Posterior cingulate gyrus (tissue), 11 donors: ENCODE measurements at regions not wholly inside any gene's neighbourhood (a gene's known extent, or its start where the extent isn't known, plus 50 kb on each side); places are given as distances from the start of the nearest gene placed in this dataset.

Source experiments
- DNase-seq, 10 donors: peaks; one replicate each; pipeline versions ENCODE4 v3.0.0 to v3.0.0-alpha.2; 2020 to 2021; ENCODE audit warnings: mixed read lengths in 3 of 10
- intact Hi-C: fragments of 100-400 bp; cut with DNase I; formaldehyde crosslinking; loops from one replicate; pipeline ENCODE4 v1.15.1; 2023

DNA sequence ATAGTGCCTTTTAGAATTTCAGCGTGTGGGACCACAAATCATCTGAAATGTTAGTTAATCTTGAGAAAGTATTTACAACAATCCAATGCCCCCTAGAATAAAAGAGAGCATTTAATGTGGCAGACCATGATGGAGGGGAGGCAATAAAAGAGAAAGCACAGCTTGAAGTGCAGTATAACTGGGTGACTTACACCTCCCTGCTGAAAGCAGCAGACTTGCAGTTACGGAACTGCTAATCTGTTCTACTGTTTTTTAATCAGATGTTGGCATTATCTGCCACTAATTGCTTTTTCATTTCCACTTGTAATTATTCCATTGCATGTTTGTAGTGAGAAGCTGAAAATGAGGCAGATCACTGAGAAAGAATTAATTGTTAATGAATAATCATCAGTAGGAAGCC is 130.5 kb upstream of the ITGA4 start:
- DNase-seq = no peak
- intact Hi-C loops = no loop called here

DNA sequence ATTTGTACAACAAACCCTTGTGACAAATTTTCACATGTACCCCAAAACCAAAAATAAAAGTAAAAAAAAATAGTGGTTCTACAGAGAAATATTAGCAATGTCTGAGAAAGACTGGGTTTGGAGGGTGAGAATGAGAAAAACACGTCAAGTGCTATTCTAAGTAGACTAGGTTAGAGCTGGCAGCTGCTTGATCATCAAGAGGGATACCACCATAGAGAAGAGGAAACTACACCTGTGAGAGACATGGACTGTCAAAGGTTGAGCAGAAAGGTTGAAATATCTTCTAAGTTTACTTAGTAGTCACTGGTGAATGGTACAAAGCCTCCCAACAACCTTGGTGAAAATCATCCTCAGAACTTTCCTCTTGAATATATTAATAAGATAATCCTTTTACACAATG is 126.9 kb upstream of the ITGA4 start:
- no peak for DNase-seq
- intact Hi-C loops = no loop called here

DNA sequence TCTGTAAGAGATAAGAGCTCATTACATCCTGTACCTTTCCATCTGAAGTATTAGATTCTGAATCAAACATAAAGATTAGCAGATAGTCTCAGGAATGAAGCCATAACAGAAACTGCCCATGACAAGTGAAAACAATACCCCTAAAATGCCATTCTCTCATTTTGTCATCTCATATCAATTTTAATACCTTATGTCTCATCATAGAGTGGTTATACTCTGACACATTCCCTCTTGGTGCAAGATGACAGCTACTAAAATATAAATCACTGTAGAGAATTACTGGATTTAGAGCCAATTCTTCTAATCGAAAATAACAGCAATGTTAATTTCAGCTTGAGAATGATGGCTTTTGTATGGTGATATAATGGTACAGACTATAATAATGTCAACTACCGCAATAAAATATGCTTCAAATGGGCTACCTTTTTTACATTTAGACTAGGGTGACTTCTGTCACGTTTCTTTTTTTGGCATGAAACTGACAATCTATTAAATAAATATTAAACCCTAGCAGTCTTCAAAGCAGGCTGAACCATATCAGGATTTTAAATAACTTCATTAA is 125.1 kb upstream of the ITGA4 start:
- intact Hi-C loops = no loop called here
- no peak for DNase-seq

DNA sequence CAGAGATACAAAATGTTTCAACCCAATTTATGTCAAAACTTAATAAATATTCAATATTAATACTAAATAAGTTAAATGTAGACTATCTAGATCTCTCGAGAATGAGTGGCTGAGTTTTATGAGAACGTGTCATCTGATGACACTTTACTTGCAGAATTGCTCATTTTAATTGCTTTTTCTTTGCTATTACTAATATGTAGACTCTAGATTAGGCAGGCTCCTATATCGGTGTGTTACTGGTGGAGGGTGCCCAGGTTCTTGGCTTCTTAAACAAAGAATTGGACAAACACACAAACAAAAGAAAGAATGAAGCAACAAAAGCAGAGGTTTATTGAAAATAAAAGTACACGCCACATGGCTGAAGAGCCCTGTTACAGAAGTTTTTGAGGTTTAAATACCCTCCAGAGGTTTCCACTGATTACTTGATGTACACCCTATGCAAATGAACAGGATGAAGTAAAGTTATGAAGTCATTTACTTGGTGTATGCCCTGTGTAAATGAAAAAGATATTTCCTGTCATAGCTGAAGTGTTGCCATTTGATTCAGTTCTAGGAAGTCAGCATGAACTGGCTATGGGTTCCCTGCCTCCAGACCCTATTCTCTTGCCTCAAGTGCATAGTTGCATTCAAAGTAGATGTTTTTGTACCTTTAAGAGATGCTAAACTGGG is 122.9 kb upstream of the ITGA4 start:
- intact Hi-C loops = no loop called here

DNA sequence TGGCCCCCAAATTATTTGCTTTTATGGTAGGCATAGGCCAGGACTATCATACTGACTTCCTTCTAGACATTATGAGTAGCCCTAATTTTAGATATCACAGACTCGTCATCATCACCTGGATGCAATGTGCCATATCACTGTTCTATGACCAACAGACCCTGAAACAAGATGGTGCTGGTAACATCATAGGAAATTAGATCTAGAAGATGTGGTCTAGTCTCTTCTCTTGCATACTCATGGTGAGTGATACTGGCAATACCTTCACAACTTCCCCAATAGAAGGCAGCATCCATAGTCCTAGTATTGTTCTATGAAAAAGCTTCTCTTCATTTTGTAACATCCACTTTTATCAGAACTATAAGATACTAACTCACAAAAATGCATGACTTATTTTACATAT is 116.3 kb upstream of the ITGA4 start:
- no peak for DNase-seq
- intact Hi-C loops = no loop called here

More for the DNA sequence above, 122.9 kb upstream of the ITGA4 start:
- no peak for DNase-seq

DNA sequence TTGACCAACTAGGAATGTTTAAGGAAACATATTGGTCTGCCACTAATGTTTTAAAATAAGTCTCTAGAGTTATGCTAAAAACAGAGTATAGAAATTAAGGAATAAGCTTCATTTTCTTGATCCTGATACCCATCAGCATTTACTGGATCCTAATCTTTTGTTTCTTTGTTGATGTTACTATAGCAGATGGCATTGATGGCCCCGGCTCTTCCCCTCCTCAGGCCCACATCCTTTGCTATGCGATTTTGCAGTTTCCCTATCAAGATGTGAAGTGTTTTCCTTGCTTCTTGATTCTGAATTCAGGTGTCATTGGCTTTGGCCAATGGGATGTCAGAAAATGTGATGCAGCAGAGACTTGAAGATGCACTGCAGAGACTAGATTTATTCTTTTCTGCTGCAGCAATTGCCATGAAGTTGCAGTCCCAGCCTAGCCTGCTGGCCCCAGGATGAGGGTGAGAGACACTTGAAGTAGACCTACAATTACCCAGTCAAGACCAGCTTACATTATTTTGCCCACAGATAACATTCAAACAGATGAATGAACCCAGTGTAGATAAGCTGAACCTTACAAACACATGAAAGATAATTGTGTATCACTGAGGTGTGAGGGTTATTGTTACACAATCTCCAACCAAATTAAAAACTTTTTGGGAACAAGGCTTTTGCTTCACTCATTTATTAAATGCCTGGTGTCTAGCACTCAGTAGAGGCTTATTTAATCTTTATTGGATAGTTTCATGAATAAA is 115.2 kb upstream of the ITGA4 start:
- intact Hi-C loops = no loop called here
- DNase-seq = no peak

DNA sequence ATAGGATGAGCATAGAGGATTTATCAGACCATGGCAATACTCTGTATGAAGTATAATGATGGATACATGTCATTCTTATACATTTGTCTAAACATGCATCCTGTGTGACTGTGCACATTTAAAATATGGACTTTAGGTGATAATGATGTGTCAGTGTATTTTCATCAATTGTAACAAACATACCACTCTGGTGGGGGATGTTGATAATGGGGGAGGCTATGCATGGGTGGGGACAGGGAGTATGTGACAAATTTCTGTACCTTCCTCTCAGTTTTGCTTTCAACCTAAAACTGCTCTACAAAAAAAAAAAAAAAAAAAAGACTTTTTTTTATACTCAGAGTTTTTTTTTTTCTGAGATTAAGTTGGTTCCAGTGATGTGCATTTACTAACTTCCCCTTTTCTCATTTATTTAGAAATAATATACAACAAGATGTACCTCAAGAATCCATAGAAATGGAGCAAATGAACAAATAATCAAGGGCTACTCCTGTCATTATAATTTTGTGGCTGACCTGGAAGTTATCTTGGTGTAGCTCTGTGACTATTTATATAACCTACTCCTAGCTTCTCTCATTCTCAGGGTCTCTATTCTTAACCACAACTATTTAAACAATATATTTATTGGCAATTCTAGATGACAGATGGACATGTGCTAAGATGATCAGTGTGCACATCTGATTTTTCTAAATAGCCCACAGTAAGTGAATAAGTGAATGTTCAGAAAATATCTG is 108.9 kb upstream of the ITGA4 start:
- DNase-seq = no peak
- intact Hi-C loops = no loop called here

DNA sequence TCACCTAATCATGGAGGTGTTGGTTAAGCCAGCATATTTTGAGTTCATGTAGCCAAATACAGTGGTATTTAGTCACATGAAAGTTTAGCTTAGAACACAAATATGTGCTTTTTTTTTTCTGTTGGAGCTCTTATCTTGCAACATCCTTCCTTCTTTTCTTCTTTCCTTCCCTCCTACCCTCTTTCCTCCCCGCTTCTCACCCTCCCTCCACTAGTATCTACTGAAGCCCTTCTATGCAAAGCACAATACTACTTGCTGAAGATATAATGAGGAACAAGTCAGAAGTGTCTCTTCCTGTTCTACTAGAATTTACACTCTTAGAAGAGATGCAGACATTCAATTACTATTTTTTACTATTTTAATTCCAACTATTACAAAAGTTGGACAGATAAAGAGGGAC is 105.0 kb upstream of the ITGA4 start:
- intact Hi-C loops = no loop called here
- DNase-seq = no peak

DNA sequence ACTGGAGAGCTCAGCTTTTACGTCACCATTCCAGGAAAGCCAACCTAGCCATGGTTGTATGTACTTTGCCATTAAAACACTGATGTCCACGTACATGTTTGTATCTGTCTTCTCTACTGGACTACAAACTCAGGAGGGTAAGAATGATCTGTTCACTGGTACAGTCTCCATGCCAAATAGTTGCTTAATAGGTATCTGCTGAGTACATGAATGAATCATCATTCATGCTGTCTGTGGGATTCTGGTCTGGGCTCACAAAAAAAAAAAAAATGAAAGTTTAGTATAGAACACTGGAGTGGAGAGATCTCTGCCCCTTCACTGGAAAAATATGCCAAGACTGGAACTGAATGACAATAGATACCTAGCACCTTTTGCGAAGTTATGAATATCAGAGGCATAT is 102.6 kb upstream of the ITGA4 start:
- intact Hi-C loops = no loop called here
- no peak for DNase-seq

DNA sequence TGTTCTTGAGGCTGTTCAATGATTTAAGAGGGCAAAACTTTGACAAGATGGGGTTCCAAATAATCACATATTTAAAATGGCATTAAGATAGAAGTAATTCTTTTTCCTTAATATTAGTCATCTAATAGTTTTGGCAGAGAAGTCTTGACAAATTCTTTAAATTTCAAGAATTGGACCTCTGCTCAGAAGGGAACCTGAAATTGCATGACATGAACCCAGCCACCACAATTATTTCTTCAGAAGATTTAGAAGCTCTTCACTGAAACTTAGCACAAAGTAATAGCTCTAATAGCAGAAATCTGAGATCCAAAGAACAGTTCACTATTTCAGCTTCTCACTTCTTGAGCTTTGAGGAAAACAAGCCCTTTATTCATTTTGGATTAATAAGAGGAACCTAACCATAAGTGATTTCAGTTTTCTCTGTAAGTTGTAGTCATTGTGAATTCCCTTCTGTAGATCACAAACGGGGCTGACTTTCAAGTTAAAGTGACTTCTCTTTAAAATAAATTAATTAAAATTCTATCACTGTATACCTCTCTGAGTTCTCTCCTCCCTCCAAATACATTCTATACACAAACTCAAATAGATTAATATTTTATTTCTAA is 100.6 kb upstream of the ITGA4 start:
- intact Hi-C loops = no loop called here
- no peak for DNase-seq

DNA sequence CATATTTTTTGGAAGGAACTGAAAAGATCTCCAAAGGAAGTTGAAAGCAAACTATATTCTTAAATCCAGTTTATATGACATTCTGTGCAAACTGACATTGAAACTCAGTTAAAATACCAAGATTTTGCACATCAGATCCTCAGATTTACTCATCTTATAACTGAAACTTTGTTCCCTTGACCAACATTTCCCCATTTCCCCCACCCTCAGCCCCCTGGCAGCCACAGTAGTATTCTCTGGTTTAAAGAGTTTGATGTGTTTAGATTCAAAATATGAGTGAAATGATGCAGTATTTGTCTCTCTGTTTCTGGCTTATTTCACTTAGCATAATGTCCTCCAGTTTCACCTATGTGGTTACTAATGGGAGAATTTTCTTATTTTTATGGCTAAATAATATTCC is 99.2 kb upstream of the ITGA4 start:
- DNase-seq = no peak
- intact Hi-C loops = no loop called here

DNA sequence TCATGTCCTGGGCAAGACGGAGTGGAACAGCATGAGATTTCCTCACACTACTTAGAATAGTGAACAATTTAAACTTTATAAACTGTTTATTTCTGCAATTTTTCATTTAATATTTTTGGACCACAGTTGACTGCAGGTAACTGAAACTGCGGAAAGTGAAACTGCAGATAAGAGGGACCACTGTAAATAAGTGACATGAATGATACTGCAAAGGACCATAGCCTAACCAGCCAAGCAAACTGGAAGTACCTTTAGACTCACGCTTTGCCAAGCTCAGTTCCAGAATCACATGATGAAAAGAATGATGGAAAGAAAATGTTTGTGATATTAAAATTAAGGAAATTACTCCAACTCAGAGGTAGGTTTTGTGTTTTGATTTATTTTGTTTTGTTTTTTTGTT is 94.6 kb upstream of the ITGA4 start:
- no peak for DNase-seq
- intact Hi-C loops = no loop called here

DNA sequence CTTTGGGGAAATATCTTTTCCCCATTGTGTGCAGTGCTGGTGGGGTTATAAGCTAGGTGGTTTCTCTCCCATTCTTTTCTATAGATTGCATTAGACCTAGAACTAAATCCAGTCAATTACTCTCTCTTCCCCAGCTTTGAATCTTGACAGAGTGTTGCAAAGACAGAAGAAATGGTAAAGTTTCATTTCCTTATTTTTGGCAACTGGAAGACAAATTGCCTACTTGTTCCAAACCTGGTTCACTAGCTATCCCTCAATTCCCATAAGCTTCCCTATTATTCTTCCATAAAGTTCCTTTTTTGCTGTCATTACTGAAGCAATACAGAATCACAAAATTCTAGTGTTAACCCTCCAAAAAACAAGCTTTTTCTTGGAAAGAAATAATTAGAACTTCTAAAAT is 94.0 kb upstream of the ITGA4 start:
- DNase-seq = no peak
- intact Hi-C loops = no loop called here

DNA sequence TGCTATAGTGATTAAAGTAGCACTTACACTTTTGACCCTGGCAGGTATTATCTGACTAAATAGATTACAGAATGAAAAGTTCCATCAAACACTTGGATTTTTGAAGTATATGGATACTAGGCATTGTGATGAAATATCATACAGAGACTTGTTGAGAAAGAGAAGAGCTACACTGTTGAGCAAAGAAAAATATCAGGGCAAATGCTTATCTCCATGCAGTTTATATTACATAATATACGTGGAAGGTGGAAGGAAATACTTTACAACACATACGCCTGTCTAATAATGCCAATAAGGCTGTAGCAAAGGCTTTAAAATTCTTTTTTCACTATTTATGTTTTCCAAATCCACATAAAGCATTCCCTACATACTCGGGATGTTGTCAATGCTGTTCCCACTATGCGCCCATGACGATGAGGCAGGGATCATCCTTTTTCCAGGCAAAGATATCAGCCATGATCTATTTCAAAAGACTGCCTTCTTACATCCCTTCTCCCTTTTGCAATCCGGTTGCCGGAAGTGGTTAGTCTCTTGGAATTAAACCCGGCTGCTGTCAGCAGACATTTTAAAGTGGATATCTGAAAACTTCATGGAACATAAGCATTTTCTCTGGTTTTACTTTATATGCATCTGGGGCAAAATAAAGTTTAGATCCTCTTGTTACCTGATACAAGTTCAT is 92.6 kb upstream of the ITGA4 start:
- intact Hi-C loops = no loop called here
- DNase-seq = no peak

DNA sequence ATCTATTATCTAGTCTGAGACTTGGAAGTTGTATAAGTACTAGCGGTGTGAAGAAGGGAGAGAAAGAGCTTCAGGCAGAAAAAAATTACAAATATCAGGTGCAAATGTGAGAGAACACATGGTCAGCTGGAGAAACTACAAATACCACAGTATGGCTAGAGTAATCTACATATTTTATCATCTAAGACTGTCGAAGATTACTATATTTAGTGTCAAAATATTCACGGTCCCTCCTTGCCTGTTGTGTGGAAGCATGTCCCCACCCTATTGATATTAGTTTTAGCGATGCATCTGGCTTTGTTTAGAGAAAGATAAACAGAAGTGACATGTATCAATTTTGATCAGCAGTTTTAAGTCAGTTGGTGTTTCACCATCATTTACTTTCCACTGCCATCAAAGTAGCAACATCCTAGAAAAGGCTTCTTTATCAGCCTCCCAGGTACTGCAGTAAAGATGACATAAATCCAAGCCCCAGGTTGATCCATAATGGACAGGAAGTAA is 90.5 kb upstream of the ITGA4 start:
- DNase-seq = no peak
- intact Hi-C loops = no loop called here

DNA sequence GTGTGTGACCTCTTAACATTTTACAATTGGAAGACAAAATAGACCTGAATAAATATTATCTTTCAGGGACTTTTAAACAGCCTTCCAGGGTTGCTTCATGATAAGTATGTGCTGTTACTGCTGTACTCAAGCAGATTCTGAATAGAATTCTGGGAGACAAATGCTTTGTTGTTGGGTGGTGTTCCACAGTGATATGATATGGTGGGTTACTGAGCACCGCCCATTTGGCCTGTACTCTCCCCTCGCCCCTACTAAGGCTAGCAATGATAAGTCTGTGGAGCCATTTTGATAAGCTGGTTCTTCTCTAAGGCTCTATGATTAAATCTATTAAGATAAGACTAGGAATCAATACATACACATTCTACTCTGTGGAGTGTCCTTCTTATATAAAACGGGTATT is 89.8 kb upstream of the ITGA4 start:
- intact Hi-C loops = no loop called here
- DNase-seq = no peak

DNA sequence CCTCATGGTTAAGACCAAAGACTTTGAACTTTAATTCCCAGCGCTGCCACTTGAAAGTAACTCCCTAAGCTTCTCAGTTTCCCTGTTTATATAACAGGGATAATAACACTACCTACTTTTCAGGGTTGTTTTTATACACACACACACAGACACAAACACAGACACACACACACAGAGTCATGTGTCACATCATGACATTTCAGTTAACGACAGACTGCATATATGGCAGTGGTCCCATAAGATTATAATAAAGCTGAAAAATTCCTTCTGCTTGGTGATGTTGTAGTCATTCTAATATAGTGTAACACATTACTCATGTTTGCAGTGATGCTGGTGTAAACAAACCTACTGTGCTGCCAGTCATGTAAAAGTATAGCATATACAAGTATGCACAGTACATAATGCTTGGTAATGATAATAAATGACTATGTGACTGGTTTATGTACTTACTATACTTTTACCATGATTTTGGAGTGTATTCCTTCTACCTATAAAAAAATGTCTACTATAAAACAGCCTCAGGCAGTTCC is 89.2 kb upstream of the ITGA4 start:
- no peak for DNase-seq
- intact Hi-C loops = no loop called here

DNA sequence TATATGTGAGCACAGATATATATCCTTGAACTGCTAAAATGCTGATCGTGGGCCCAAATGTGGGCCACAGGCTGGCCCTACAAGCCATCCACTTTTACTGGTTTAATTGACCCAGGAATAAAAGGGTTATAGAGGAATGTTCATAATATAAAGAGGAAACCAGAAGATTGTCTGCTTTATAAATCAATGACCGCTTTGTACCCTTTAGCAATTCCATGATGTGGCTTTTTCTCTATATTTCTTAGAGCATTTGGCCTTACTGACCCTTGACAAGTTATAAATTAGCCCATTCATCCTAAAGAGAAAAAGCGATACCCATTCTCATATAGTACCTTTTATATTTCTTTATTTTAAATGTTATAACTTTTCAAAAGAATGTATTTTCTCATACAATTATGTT is 87.1 kb upstream of the ITGA4 start:
- no peak for DNase-seq
- intact Hi-C loops = no loop called here

DNA sequence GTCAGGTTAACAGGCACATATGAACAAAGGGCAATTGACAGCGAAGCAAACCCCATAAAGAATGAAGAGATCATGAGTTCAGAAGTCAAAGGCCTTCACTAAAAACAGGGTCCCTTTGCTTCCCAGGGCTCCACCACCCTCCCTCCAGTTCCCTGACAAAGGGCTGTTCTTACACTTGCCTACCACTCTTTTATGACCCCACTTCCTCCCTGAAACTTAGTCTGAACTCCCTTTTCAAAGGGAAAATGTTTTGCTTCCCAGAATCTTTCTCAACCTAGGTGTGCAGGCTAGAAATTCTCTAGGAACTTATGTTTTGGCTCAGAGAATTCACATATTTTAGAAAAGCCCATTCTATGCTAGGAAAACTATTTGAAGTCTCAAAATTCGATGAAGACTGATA is 86.0 kb upstream of the ITGA4 start:
- no peak for DNase-seq

More for the DNA sequence above, 86.0 kb upstream of the ITGA4 start:
- intact Hi-C loops = no loop called here
